HL-60 (cell line): ENCODE measurements at regions not wholly inside any gene's neighbourhood (a gene's known extent, or its start where the extent isn't known, plus 50 kb on each side); places are given as distances from the start of the nearest gene placed in this dataset.

Source experiments
- DNase-seq, 2 experiments: peaks; one replicate each; pipeline ENCODE4 v3.0.0-alpha.2; 2010 to 2020; ENCODE audit warnings: low read depth in 1 of 2, low spot score in 1 of 2
- H3K27ac ChIP-seq: fragments of 250-450 bp; sonication (Bioruptor Pico); replicated peaks from 2 replicates; pipeline ENCODE4 v1.5.1; 2020; ENCODE audit warnings: mild to moderate bottlenecking, moderate library complexity
- H3K27me3 ChIP-seq: fragments of 250-450 bp; sonication (Bioruptor Pico); 2 replicates; pipeline ENCODE4 v1.5.1; 2021; ENCODE audit warnings: mild to moderate bottlenecking, moderate library complexity; ENCODE audit not compliant: insufficient read depth, poor library complexity, severe bottlenecking
- H3K4me3 ChIP-seq: replicated peaks from 2 replicates; pipeline ENCODE4 v1.5.1; 2011; ENCODE audit warnings: mild to moderate bottlenecking, control low read depth, low read length; ENCODE audit not compliant: insufficient read depth
- CTCF ChIP-seq: IDR thresholded peaks from one replicate; pipeline ENCODE4 v1.5.1; 2011; ENCODE audit warnings: low read length, control low read depth, inconsistent platforms; ENCODE audit not compliant: insufficient read depth
- GABPA ChIP-seq: IDR thresholded peaks from 2 replicates; pipeline ENCODE4 v1.6.1; 2012; ENCODE audit warnings: low read depth
- POLR2AphosphoS5 ChIP-seq: IDR thresholded peaks from 2 replicates; pipeline ENCODE4 v1.6.1; 2012; ENCODE audit warnings: low read depth
- REST ChIP-seq: IDR thresholded peaks from 2 replicates; pipeline ENCODE4 v1.6.1; 2012; ENCODE audit warnings: low read depth; ENCODE audit not compliant: insufficient replicate concordance
- SPI1 ChIP-seq: IDR thresholded peaks from 2 replicates; pipeline ENCODE4 v1.6.1; 2012; ENCODE audit warnings: low read depth, mild to moderate bottlenecking, borderline replicate concordance

- H3K4me3 ChIP-seq = no peak overlapping the region
- DNase-seq = peak in 1 of 2 experiments; percentile 55
- TF ChIP-seq CTCF (no peak), SPI1 (peak; percentile 23; the same call in 1 of the 2 replicates)
- peak overlapping the region; percentile 70 for H3K27ac ChIP-seq
- H3K27me3 ChIP-seq = no peaks in the 10 kb centered on the region
Observed at GRCh38 chr6:6870921-6871320, 236.8 kb upstream of the RREB1 start.

- no peak for TF ChIP-seq SPI1
- no peak for TF ChIP-seq CTCF
- TF ChIP-seq POLR2AphosphoS5 = no peak
- no peak for TF ChIP-seq GABPA
- no peak for TF ChIP-seq REST
- no peaks in the 10 kb centered on the region for H3K27me3 ChIP-seq
- H3K27ac ChIP-seq = peak overlapping the region; percentile 15; the same call in 1 of the 2 replicates
- DNase-seq = no peak
- H3K4me3 ChIP-seq = no peak overlapping the region
Observed at GRCh38 chr6:6872459-6873344, 235.1 kb upstream of the RREB1 start.

GRCh38 chr6:6873778-6874177 is 234.0 kb upstream of the RREB1 start:
- no peak overlapping the region for H3K4me3 ChIP-seq
- TF ChIP-seq SPI1 = no peak
- TF ChIP-seq CTCF = no peak
- no peak for TF ChIP-seq POLR2AphosphoS5
- TF ChIP-seq REST = no peak
- TF ChIP-seq GABPA = no peak
- DNase-seq = no peak
- no peaks in the 10 kb centered on the region for H3K27me3 ChIP-seq
- H3K27ac ChIP-seq = peak overlapping the region; percentile 44
